SU-DHL-6 (cell line): ENCODE measurements at regions not wholly inside any gene's neighbourhood (a gene's known extent, or its start where the extent isn't known, plus 50 kb on each side); places are given as distances from the start of the nearest gene placed in this dataset.

Experiments used
- H2AFZ ChIP-seq: fragments of 200-600 bp; sonication (generic); 2 replicates; pipeline ENCODE4 v1.6.1; 2014; ENCODE audit warnings: low read depth, mild to moderate bottlenecking, moderate library complexity, mixed read lengths, antibody characterized with exemption, low read length; ENCODE audit not compliant: severe bottlenecking
- H3F3A ChIP-seq: fragments of 200-600 bp; shearing (Covaris generic); 2 replicates; pipeline ENCODE4 v1.6.0; 2016; ENCODE audit warnings: antibody characterized with exemption, mild to moderate bottlenecking; ENCODE audit not compliant: insufficient read depth
- H3K27ac ChIP-seq: fragments of 200-600 bp; sonication (generic); 2 replicates; pipeline ENCODE4 v1.5.1; 2016; ENCODE audit warnings: low read depth, mild to moderate bottlenecking, low read length, moderate library complexity, mixed read lengths
- H3K27me3 ChIP-seq: fragments of 200-600 bp; sonication (generic), shearing (Covaris generic); 2 replicates; pipeline ENCODE4 v1.6.0; 2014; ENCODE audit warnings: mild to moderate bottlenecking, low read length
- H3K36me3 ChIP-seq: fragments of 200-600 bp; sonication (generic); 2 replicates; pipeline ENCODE4 v1.6.1; 2014; ENCODE audit warnings: mild to moderate bottlenecking, low read length, mixed read lengths
- H3K4me2 ChIP-seq: fragments of 300-600, 200-600 bp; shearing (Covaris generic), sonication (generic); 2 replicates; pipeline ENCODE4 v1.6.0; 2014; ENCODE audit warnings: low read length, low read depth, mild to moderate bottlenecking; ENCODE audit not compliant: poor library complexity, severe bottlenecking
- H3K4me3 ChIP-seq: fragments of 200-600 bp; sonication (generic); 2 replicates; pipeline ENCODE4 v1.5.1; 2014; ENCODE audit warnings: antibody characterized with exemption, low read length, mild to moderate bottlenecking, mixed read lengths; ENCODE audit not compliant: insufficient read depth, poor library complexity, severe bottlenecking
- H3K79me2 ChIP-seq: fragments of 200-600 bp; sonication (generic); 2 replicates; pipeline ENCODE4 v1.6.1; 2014; ENCODE audit warnings: mild to moderate bottlenecking, low read length, moderate library complexity; ENCODE audit not compliant: insufficient read depth
- H3K9ac ChIP-seq: fragments of 200-600 bp; sonication (generic); 2 replicates; pipeline ENCODE4 v1.7.0; 2014; ENCODE audit warnings: mild to moderate bottlenecking, low read length
- H3K9me2 ChIP-seq: fragments of 200-600 bp; sonication (generic); replicated peaks from 2 replicates; pipeline ENCODE4 v1.6.1; 2014; ENCODE audit warnings: low read length; ENCODE audit not compliant: insufficient read depth
- H3K9me3 ChIP-seq: fragments of 200-600 bp; sonication (generic); 2 replicates; pipeline ENCODE4 v1.6.1; 2014; ENCODE audit warnings: low read length, mixed read lengths; ENCODE audit not compliant: insufficient read depth
- H4K20me1 ChIP-seq: fragments of 200-600 bp; sonication (generic); 2 replicates; pipeline ENCODE4 v1.6.1; 2014; ENCODE audit warnings: low read depth, mild to moderate bottlenecking, antibody characterized with exemption, low read length, moderate library complexity, mixed read lengths
- CTCF ChIP-seq: fragments of 200-600 bp; sonication (generic); IDR thresholded peaks from one replicate; pipeline ENCODE4 v1.5.1; 2017; ENCODE audit warnings: antibody characterized with exemption, mild to moderate bottlenecking, low read length, moderate library complexity; ENCODE audit not compliant: insufficient read depth, poor library complexity, severe bottlenecking
- EZH2phosphoT487 ChIP-seq: fragments of 200-600 bp; sonication (generic), shearing (Covaris generic); conservative IDR thresholded peaks from 2 replicates; pipeline ENCODE4 v1.6.1; 2018; ENCODE audit warnings: mild to moderate bottlenecking, antibody characterized with exemption, low read length, moderate library complexity, mixed read lengths

GRCh38 chr4:14028862-14029261 lies 401.3 kb upstream of the BOD1L1 start:
- no peaks in the 10 kb centered on the region for H3K9me2 ChIP-seq
- no peak overlapping the region for H3K4me3 ChIP-seq
- no peak for TF ChIP-seq CTCF
- no peak for TF ChIP-seq EZH2phosphoT487

GRCh38 chr4:14035076-14035475 lies 407.6 kb upstream of the BOD1L1 start:
- no peak overlapping the region for H3K27ac ChIP-seq
- no peaks in the 10 kb centered on the region for H3K27me3 ChIP-seq
- TF ChIP-seq EZH2phosphoT487: no peak
- TF ChIP-seq CTCF: no peak
- no peaks in the 10 kb centered on the region for H3K9me2 ChIP-seq
- H3K4me3 ChIP-seq: no peak overlapping the region
- H3K9ac ChIP-seq: no peak overlapping the region
- H2AFZ ChIP-seq: no peak overlapping the region
- H3K4me2 ChIP-seq: no peak overlapping the region
- no peaks in the 10 kb centered on the region for H3K36me3 ChIP-seq
- no peaks in the 10 kb centered on the region for H3K9me3 ChIP-seq
- no peaks in the 10 kb centered on the region for H3F3A ChIP-seq
- no peaks in the 10 kb centered on the region for H4K20me1 ChIP-seq
- no peaks in the 10 kb centered on the region for H3K79me2 ChIP-seq

More at GRCh38 chr4:14028862-14029261, 401.3 kb upstream of the BOD1L1 start:
- Histone ChIP-seq H3K79me2 (no peaks in the 10 kb centered on the region), H3K27ac (no peak overlapping the region), H2AFZ (no peak overlapping the region), H3F3A (no peaks in the 10 kb centered on the region), H3K4me2 (no peak overlapping the region), H3K36me3 (no peaks in the 10 kb centered on the region), H3K9me3 (no peaks in the 10 kb centered on the region), H4K20me1 (no peaks in the 10 kb centered on the region), H3K9ac (no peak overlapping the region), H3K27me3 (no peaks in the 10 kb centered on the region)

- no peak overlapping the region for H3K27ac ChIP-seq
- H3K4me3 ChIP-seq: no peak overlapping the region
- H3K79me2 ChIP-seq: no peaks in the 10 kb centered on the region
- no peaks in the 10 kb centered on the region for H3K27me3 ChIP-seq
- no peaks in the 10 kb centered on the region for H3K36me3 ChIP-seq
- no peaks in the 10 kb centered on the region for H3K9me3 ChIP-seq
- no peaks in the 10 kb centered on the region for H3F3A ChIP-seq
- no peak overlapping the region for H3K4me2 ChIP-seq
- no peaks in the 10 kb centered on the region for H4K20me1 ChIP-seq
- H3K9me2 ChIP-seq: no peaks in the 10 kb centered on the region
- TF ChIP-seq CTCF (no peak), EZH2phosphoT487 (no peak)
- no peak overlapping the region for H3K9ac ChIP-seq
- no peak overlapping the region for H2AFZ ChIP-seq
These were observed 415.7 kb upstream of the BOD1L1 start for GRCh38 chr4:14043203-14043602.

GRCh38 chr4:14046642-14047041 lies 419.1 kb upstream of the BOD1L1 start:
- Histone ChIP-seq H2AFZ (no peak overlapping the region), H3K79me2 (no peaks in the 10 kb centered on the region), H3K9me3 (no peaks in the 10 kb centered on the region), H3K9ac (no peak overlapping the region), H3K36me3 (no peaks in the 10 kb centered on the region), H4K20me1 (no peaks in the 10 kb centered on the region), H3K27me3 (no peaks in the 10 kb centered on the region), H3F3A (no peaks in the 10 kb centered on the region), H3K27ac (no peak overlapping the region), H3K4me2 (no peak overlapping the region), H3K4me3 (no peak overlapping the region), H3K9me2 (no peaks in the 10 kb centered on the region)
- no peak for TF ChIP-seq EZH2phosphoT487
- TF ChIP-seq CTCF: no peak
